NOMO-1 (cell line): ENCODE measurements at regions not wholly inside any gene's neighbourhood (a gene's known extent, or its start where the extent isn't known, plus 50 kb on each side); places are given as distances from the start of the nearest gene placed in this dataset.
A peak's percentile ranks its signal among the peaks of the same experiment; 100 is the strongest.
"Not testable (repeated sequence)": the region's sequence is repeated elsewhere in the genome, so short reads cannot be mapped to it uniquely, and the experiment has no call there.

ENCODE experiments used
- DNase-seq, 2 experiments: peaks; one replicate each; lab custom pipeline; 2025; ENCODE audit not compliant: unreplicated experiment in 2 of 2; lab: John Stamatoyannopoulos, UW

GRCh38 chr4:18735740-18736268 is 714.2 kb upstream of the LCORL start:
- no peak for DNase-seq

- DNase-seq, result no peak
Measured at GRCh38 chr4:18734405-18734804, 712.9 kb upstream of the LCORL start.

- no peak for DNase-seq
Measured at GRCh38 chr4:18733961-18734360, 712.4 kb upstream of the LCORL start.

- DNase-seq, result no peak
Measured at GRCh38 chr4:18722748-18723191, 701.2 kb upstream of the LCORL start.

GRCh38 chr4:18698119-18698883 is 676.7 kb upstream of the LCORL start:
- no peak for DNase-seq

GRCh38 chr4:18695733-18696527 is 674.4 kb upstream of the LCORL start:
- no peak for DNase-seq

- DNase-seq, result no peak
Measured at GRCh38 chr4:18691431-18692200, 670.1 kb upstream of the LCORL start.

- no peak for DNase-seq
Measured at GRCh38 chr4:18690291-18690955, 668.9 kb upstream of the LCORL start.

- peak in 1 of 2 experiments; percentile 4 for DNase-seq
Measured at GRCh38 chr4:18689308-18690115, 668.0 kb upstream of the LCORL start.

- DNase-seq, result not testable (repeated sequence)
Measured at GRCh38 chr4:18688351-18688750, 666.8 kb upstream of the LCORL start.

- DNase-seq, result no peak
Measured at GRCh38 chr4:18686338-18687037, 664.9 kb upstream of the LCORL start.

- DNase-seq, result no peak
Measured at GRCh38 chr4:18684932-18685331, 663.4 kb upstream of the LCORL start.

GRCh38 chr4:18676526-18676915 is 655.0 kb upstream of the LCORL start:
- no peak for DNase-seq

- no peak for DNase-seq
Measured at GRCh38 chr4:18675586-18676525, 654.3 kb upstream of the LCORL start.

- DNase-seq, result no peak
Measured at GRCh38 chr4:18670034-18670433, 648.5 kb upstream of the LCORL start.

GRCh38 chr4:18669390-18669789 is 647.8 kb upstream of the LCORL start:
- no peak for DNase-seq

GRCh38 chr4:18666322-18666721 is 644.8 kb upstream of the LCORL start:
- DNase-seq, result no peak

GRCh38 chr4:18664171-18664570 is 642.6 kb upstream of the LCORL start:
- no peak for DNase-seq
